Tibial nerve (tissue), 4 donors: ENCODE measurements at regions not wholly inside any gene's neighbourhood (a gene's known extent, or its start where the extent isn't known, plus 50 kb on each side); places are given as distances from the start of the nearest gene placed in this dataset.

ENCODE experiments used
- DNase-seq, 2 donors: peaks; one replicate each; pipeline ENCODE4 v3.0.0-alpha.2; 2019; ENCODE audit warnings: low spot score in 2 of 2
- H3K27ac ChIP-seq, 4 donors: fragments of 200-600 bp; sonication (generic) in 3 of 4; one replicate each; pipeline ENCODE4 v1.5.1; 2017 to 2019; ENCODE audit warnings: mild to moderate bottlenecking in 1 of 4
- H3K27me3 ChIP-seq, 2 donors: fragments of 200-600 bp; sonication (generic) in 1 of 2; one replicate each; pipeline versions ENCODE4 v1.5.1 to v1.6.0; 2017 to 2019
- H3K36me3 ChIP-seq, 3 donors: fragments of 200-600 bp; sonication (generic); one replicate each; pipeline ENCODE4 v1.5.1; 2018 to 2019
- H3K4me1 ChIP-seq, 4 donors: fragments of 200-600 bp; sonication (generic) in 3 of 4; one replicate each; pipeline ENCODE4 v1.5.1; 2017 to 2019
- H3K4me3 ChIP-seq, 4 donors: fragments of 200-600 bp; sonication (generic) in 3 of 4; one replicate each; pipeline ENCODE4 v1.5.1; 2017 to 2019; ENCODE audit warnings: mild to moderate bottlenecking in 1 of 4, moderate library complexity in 1 of 4
- H3K9me3 ChIP-seq, 4 donors: fragments of 200-600 bp; sonication (generic) in 3 of 4; one replicate each; pipeline ENCODE4 v1.5.1; 2017 to 2019
- EP300 ChIP-seq, 2 donors: sonication (generic); formaldehyde crosslinking; IDR thresholded peaks; one replicate each; pipeline ENCODE4 v1.6.1; 2017; ENCODE audit warnings: antibody characterized with exemption in 2 of 2, mild to moderate bottlenecking in 1 of 2
- POLR2A ChIP-seq, 2 donors: fragments of 450-650 bp; IDR thresholded peaks; one replicate each; pipeline ENCODE4 v1.6.1; 2017; ENCODE audit warnings: antibody characterized with exemption in 2 of 2, mild to moderate bottlenecking in 2 of 2, moderate library complexity in 2 of 2
- WGBS, 2 donors: methylation state at CpG; one replicate each; pipeline ENCODE4 v1.1.5; 2018; 5-methylcytosine and 5-hydroxymethylcytosine counted together
- TF ChIP-seq, protein P1 (sequence below), 5 experiments: fragments of 200-600 bp in 3 of 5; fragments of 450-650 bp in 2 of 5; sonication (generic) in 3 of 5; IDR thresholded peaks; one replicate each; pipeline ENCODE4 v1.5.1; 2016 to 2019; ENCODE audit warnings: antibody characterized with exemption in 5 of 5, mild to moderate bottlenecking in 3 of 5, moderate library complexity in 2 of 5

DNA sequence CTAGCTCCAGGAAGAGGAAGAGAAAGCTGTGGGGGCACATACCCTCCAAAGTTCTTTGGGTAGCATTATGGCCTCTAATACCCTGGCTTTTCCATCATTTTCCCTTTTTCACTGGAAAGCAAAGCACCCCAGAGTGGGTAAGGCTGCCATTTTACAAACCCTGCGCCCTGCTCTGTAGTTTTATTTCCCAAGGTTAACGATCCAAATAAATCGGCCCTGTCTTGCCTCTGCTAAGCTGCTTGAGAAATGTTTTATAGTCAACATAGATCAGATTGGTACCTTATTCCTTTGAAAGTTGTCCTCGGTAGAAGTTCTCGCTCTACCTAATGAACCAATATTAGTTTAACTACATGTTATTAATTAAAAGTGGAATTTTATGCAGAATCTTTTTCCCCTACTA, 328.2 kb downstream of the NPIPA8 start:
- H3K36me3 ChIP-seq, result no peaks in the 10 kb centered on the region
- peaks cover 0 to 6% (median 0%) of the 10 kb centered on the region in 4 donors for H3K9me3 ChIP-seq
- no peak overlapping the region for H3K4me3 ChIP-seq
- no peaks in the 10 kb centered on the region for H3K27me3 ChIP-seq
- DNase-seq, result no peak
- TF ChIP-seq POLR2A (IDR thresholded peaks at IDR 0.05) (no peak), EP300 (IDR thresholded peaks at IDR 0.05) (no peak)
- TF ChIP-seq, protein P1, sequence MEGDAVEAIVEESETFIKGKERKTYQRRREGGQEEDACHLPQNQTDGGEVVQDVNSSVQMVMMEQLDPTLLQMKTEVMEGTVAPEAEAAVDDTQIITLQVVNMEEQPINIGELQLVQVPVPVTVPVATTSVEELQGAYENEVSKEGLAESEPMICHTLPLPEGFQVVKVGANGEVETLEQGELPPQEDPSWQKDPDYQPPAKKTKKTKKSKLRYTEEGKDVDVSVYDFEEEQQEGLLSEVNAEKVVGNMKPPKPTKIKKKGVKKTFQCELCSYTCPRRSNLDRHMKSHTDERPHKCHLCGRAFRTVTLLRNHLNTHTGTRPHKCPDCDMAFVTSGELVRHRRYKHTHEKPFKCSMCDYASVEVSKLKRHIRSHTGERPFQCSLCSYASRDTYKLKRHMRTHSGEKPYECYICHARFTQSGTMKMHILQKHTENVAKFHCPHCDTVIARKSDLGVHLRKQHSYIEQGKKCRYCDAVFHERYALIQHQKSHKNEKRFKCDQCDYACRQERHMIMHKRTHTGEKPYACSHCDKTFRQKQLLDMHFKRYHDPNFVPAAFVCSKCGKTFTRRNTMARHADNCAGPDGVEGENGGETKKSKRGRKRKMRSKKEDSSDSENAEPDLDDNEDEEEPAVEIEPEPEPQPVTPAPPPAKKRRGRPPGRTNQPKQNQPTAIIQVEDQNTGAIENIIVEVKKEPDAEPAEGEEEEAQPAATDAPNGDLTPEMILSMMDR (IDR thresholded peaks at IDR 0.05), result no peak
- WGBS, 2 donors, result 80 to 90% methylated on average over 5 of the region's 5 CpGs
- no peaks in the 10 kb centered on the region for H3K4me1 ChIP-seq
- H3K27ac ChIP-seq, result no peak overlapping the region

DNA sequence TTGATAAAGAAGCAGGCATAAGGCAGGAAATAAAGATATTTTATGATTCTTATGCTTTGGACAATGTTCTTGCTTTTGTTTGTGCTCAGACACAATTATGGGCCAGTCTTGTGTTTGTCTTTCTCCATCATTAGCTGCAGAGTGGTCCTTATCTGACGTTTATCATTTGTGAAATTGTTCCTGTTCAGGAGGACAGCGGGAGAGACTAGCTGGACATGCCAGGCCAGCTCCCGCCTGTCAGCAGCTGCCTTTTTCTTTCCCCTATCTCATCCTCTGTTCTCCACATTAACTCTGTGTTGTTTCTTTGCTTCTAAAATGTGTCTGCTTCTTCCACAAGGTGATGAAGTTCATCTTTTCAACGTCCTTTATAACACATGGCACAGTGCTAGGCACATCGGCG, 333.5 kb downstream of the NPIPA8 start:
- 81 to 85% methylated on average over 6 of the region's 6 CpGs for WGBS, 2 donors
- TF ChIP-seq, protein P1 (IDR thresholded peaks at IDR 0.05), result no peak
- TF ChIP-seq EP300 (IDR thresholded peaks at IDR 0.05) (no peak), POLR2A (IDR thresholded peaks at IDR 0.05) (no peak)

DNA sequence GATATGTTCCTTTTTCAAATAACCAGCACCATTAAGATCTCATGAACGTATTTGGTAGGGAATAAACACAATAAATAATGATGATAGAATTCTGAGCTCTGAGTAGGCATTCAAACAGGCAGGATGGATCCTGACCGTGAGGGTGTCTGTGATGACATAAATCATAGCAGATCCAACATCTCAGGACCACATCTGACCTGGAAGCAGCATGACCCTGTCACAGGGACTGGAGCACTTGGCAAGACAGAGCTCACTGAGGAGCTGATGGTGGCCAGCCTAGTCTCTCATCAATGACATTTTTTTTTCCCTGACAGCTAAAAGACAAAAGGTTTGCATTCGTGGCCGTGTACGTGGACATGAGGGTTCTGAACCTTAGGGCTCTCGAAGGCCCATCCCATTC, 337.5 kb downstream of the NPIPA8 start:
- Histone ChIP-seq H3K4me3 (no peak overlapping the region), H3K36me3 (no peaks in the 10 kb centered on the region), H3K4me1 (no peaks in the 10 kb centered on the region), H3K9me3 (no peaks in the 10 kb centered on the region), H3K27me3 (no peaks in the 10 kb centered on the region), H3K27ac (no peak overlapping the region)
- no peak for TF ChIP-seq POLR2A (IDR thresholded peaks at IDR 0.05)
- TF ChIP-seq, protein P1 (IDR thresholded peaks at IDR 0.05), result no peak
- no peak for TF ChIP-seq EP300 (IDR thresholded peaks at IDR 0.05)
- WGBS, 2 donors, result 80 to 85% methylated on average over 6 of the region's 6 CpGs
- DNase-seq, result no peak

More for the DNA sequence above, 333.5 kb downstream of the NPIPA8 start:
- Histone ChIP-seq H3K27ac (no peak overlapping the region), H3K36me3 (no peaks in the 10 kb centered on the region), H3K4me1 (no peaks in the 10 kb centered on the region), H3K27me3 (no peaks in the 10 kb centered on the region), H3K9me3 (peaks cover 0 to 2% (median 0%) of the 10 kb centered on the region in 4 donors), H3K4me3 (no peak overlapping the region)
- DNase-seq, result no peak

DNA sequence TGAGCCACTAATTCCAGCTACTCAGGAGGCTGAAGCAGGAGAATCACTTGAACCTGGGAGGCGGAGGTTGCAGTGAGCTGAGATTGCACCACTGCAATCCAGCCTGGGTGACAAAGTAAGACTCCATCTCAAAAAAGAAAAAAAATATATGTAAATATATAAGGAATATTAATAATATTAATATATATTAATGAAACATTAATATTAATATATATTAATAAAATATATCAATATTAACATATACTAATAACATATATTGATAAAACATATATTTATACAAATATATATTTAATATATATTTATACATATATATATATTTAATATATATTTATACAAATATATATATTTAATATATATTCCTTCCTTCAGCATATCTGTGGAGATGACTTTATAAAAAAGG, 338.0 kb downstream of the NPIPA8 start:
- no peak for TF ChIP-seq POLR2A (IDR thresholded peaks at IDR 0.05)
- no peak for TF ChIP-seq EP300 (IDR thresholded peaks at IDR 0.05)
- Histone ChIP-seq H3K36me3 (no peaks in the 10 kb centered on the region), H3K27ac (no peak overlapping the region), H3K4me1 (no peaks in the 10 kb centered on the region), H3K27me3 (no peaks in the 10 kb centered on the region), H3K4me3 (no peak overlapping the region), H3K9me3 (no peaks in the 10 kb centered on the region)
- no peak for DNase-seq
- 91 to 100% methylated on average over 1 of the region's 1 CpG for WGBS, 2 donors

DNA sequence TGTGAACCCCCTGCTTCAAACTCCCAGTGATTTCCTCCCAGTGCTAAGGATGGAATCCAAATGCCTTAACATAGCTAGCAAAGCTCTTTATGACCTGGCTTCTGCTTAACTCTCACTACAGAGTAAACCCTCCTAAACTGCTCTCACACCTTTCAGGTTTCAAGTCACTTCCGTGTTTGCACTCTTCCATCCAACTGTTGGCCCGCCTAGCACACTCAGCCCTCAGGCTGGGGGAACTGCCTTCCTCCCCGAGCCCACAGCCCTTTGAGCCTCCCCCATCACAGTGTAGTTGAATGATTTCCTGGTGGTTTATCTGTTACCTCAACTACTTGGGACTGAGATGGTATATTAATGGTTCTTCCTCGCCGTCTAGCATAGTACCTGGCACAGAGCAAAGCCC, 342.5 kb downstream of the NPIPA8 start:
- 59% methylated on average over 5 of the region's 5 CpGs for WGBS, 2 donors
- H3K27me3 ChIP-seq, result no peaks in the 10 kb centered on the region
- DNase-seq, result no peak

More for the DNA sequence above, 342.5 kb downstream of the NPIPA8 start:
- Histone ChIP-seq H3K9me3 (no peaks in the 10 kb centered on the region), H3K36me3 (no peaks in the 10 kb centered on the region), H3K4me3 (no peak overlapping the region), H3K27ac (no peak overlapping the region), H3K4me1 (no peaks in the 10 kb centered on the region)
- TF ChIP-seq EP300 (IDR thresholded peaks at IDR 0.05), result no peak
- TF ChIP-seq POLR2A (IDR thresholded peaks at IDR 0.05), result no peak
- TF ChIP-seq, protein P1 (IDR thresholded peaks at IDR 0.05), result no peak
